ENCODE measurements at regions not wholly inside any gene's neighbourhood (a gene's known extent, or its start where the extent isn't known, plus 50 kb on each side); places are given as distances from the start of the nearest gene placed in this dataset.

DNA sequence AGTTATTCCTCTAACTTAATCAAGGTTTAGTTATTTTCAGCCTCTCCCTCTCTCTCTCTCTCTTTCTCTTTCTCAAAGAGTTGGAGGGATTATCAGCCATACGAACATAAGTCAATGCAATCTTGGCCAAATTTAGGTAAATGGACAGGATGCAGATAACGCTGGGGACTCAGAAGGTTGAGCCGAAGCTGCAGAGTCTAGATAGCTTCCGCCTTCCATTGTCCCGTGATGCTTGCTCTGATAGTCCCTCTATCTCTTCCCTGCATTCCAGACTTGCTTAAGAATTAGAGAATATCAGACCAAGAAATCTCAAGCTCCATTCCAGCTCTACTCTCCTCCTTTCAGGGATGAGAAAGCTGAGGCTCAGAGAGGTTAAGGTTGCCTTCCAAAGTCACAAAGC is 502.8 kb upstream of the TNP1 start:
- WGBS = 97% methylated on average over 5 of the region's 5 CpGs
- Histone ChIP-seq H3K27me3 (replicated peaks; ENCODE audit: insufficient read depth) (no peaks in the 10 kb centered on the region), H3K4me1 (replicated peaks) (peaks cover 3% of the 10 kb centered on the region), H3K9me3 (no peaks in the 10 kb centered on the region), H3K36me3 (no peaks in the 10 kb centered on the region), H3K4me3 (no peak overlapping the region), H3K27ac (peak overlapping the region in 1 of 2 donors; percentile 56)
- DNase-seq (ENCODE audit: low spot score) = no peak
- TF ChIP-seq POLR2AphosphoS5 (IDR thresholded peaks at IDR 0.05) (no peak), POLR2A (IDR thresholded peaks at IDR 0.05) (no peak)
- TF ChIP-seq, protein P1, sequence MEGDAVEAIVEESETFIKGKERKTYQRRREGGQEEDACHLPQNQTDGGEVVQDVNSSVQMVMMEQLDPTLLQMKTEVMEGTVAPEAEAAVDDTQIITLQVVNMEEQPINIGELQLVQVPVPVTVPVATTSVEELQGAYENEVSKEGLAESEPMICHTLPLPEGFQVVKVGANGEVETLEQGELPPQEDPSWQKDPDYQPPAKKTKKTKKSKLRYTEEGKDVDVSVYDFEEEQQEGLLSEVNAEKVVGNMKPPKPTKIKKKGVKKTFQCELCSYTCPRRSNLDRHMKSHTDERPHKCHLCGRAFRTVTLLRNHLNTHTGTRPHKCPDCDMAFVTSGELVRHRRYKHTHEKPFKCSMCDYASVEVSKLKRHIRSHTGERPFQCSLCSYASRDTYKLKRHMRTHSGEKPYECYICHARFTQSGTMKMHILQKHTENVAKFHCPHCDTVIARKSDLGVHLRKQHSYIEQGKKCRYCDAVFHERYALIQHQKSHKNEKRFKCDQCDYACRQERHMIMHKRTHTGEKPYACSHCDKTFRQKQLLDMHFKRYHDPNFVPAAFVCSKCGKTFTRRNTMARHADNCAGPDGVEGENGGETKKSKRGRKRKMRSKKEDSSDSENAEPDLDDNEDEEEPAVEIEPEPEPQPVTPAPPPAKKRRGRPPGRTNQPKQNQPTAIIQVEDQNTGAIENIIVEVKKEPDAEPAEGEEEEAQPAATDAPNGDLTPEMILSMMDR (IDR thresholded peaks at IDR 0.05) = no peak
- intact Hi-C loops (cut with DNase I) = loop anchor here (5.0 kb wide), 1 partner anchor 110 kb away; no protein-coding TSS in a partner anchor

- Histone ChIP-seq H3K4me3 (no peak overlapping the region), H3K9me3 (no peaks in the 10 kb centered on the region), H3K27me3 (replicated peaks; ENCODE audit: insufficient read depth) (no peaks in the 10 kb centered on the region), H3K27ac (peak overlapping the region; percentile 29 to 56), H3K4me1 (replicated peaks) (peaks cover 3% of the 10 kb centered on the region), H3K36me3 (no peaks in the 10 kb centered on the region)
- DNase-seq (ENCODE audit: low spot score) = no peak
- intact Hi-C loops (cut with DNase I) = loop anchor here (5.0 kb wide), 1 partner anchor 110 kb away; no protein-coding TSS in a partner anchor
- 100% methylated on average over 1 of the region's 1 CpG for WGBS
- TF ChIP-seq, protein P1 (IDR thresholded peaks at IDR 0.05) = no peak
- TF ChIP-seq POLR2A (IDR thresholded peaks at IDR 0.05) (no peak), POLR2AphosphoS5 (IDR thresholded peaks at IDR 0.05) (no peak)
Measured at GRCh38 chr2:217362286-217362685, 502.4 kb upstream of the TNP1 start.

- DNase-seq (ENCODE audit: low spot score) = no peak
Measured at GRCh38 chr2:217361483-217361880, 501.6 kb upstream of the TNP1 start.

DNA sequence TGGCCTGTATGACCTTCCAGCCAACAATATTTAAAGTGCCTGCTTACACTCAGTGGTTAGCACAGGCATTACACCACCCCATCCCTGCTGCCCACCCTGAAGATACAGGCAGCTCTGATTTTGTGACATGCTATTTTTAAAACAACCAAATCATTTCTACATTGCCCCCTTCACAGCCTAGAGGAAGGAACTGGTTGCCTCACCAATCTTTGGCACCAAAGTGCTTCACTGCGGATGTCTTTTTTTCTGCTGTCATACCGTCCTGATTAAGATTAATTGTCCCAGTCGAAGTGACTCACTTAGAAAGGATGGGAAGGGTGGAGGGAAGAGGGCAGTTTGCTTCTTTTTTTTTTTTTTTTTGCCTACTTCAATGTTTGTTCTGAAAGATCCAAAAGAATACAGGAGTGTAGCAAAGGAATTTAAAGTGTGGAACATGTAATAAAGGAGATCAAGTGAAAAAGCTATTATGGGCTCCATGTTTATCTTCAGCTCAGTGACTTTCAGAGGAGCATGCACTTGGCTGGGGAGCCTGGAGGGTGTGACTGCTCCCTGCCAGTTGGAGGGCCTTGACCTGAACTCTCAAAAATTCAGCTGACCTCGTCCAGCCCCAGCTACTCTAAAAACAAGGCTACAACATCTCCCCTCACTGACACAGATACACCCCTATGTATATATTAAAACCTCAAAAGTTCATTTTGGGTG is 501.1 kb upstream of the TNP1 start:
- TF ChIP-seq POLR2AphosphoS5 (IDR thresholded peaks at IDR 0.05) = peak; percentile 78
- TF ChIP-seq, protein P1 (IDR thresholded peaks at IDR 0.05) = no peak
- no peak overlapping the region for H3K4me3 ChIP-seq
- intact Hi-C loops (cut with DNase I) = loop anchor here (2.0 to 5.0 kb wide), 3 partner anchors 52 to 666 kb away; partner anchors contain the start of gene IGFBP5
- no peaks in the 10 kb centered on the region for H3K27me3 ChIP-seq (replicated peaks; ENCODE audit: insufficient read depth)
- 3% methylated on average over 4 of the region's 4 CpGs for WGBS
- no peaks in the 10 kb centered on the region for H3K9me3 ChIP-seq
- no peaks in the 10 kb centered on the region for H3K36me3 ChIP-seq
- H3K27ac ChIP-seq = peak overlapping the region; percentile 29 to 56
- peaks cover 3% of the 10 kb centered on the region for H3K4me1 ChIP-seq (replicated peaks)
- peak; percentile 21 for DNase-seq (ENCODE audit: low spot score)

More at GRCh38 chr2:217361483-217361880, 501.6 kb upstream of the TNP1 start:
- Histone ChIP-seq H3K4me1 (replicated peaks) (peaks cover 3% of the 10 kb centered on the region), H3K36me3 (no peaks in the 10 kb centered on the region), H3K4me3 (no peak overlapping the region), H3K27me3 (replicated peaks; ENCODE audit: insufficient read depth) (no peaks in the 10 kb centered on the region), H3K9me3 (no peaks in the 10 kb centered on the region), H3K27ac (peak overlapping the region; percentile 29 to 56)
- WGBS = 16% methylated on average over 2 of the region's 2 CpGs
- intact Hi-C loops (cut with DNase I) = loop anchor here (2.0 to 5.0 kb wide), 3 partner anchors 51 to 667 kb away; partner anchors contain the start of gene IGFBP5
- TF ChIP-seq POLR2A (IDR thresholded peaks at IDR 0.05) (no peak), POLR2AphosphoS5 (IDR thresholded peaks at IDR 0.05) (no peak)
- TF ChIP-seq, protein P1 (IDR thresholded peaks at IDR 0.05) = no peak

DNA sequence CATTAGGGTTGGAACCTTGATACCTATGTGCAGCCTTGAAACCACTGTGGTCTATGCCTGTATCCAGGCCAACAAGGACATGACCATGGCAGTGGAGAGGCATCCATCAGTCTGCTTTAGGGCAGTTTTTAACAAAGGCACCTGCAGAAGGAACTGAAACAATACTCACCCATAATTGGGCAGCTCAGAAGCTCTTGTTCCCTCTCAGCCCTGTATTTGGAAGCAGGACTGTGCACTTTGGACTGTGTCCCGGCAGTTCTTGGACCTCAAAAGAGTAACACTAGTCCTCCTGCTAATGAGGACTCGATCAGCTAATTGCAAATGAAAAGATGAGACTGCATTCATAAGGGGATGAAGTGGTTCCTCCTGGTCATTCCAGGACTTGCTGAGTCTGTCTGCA is 500.2 kb upstream of the TNP1 start:
- Histone ChIP-seq H3K9me3 (no peaks in the 10 kb centered on the region), H3K27me3 (replicated peaks; ENCODE audit: insufficient read depth) (no peaks in the 10 kb centered on the region), H3K36me3 (no peaks in the 10 kb centered on the region), H3K27ac (peak overlapping the region; percentile 20 to 26), H3K4me3 (no peak overlapping the region), H3K4me1 (replicated peaks) (peaks cover 3% of the 10 kb centered on the region)
- no peak for TF ChIP-seq POLR2AphosphoS5 (IDR thresholded peaks at IDR 0.05)
- TF ChIP-seq, protein P1 (IDR thresholded peaks at IDR 0.05) = no peak
- TF ChIP-seq POLR2A (IDR thresholded peaks at IDR 0.05) = no peak
- intact Hi-C loops (cut with DNase I) = loop anchor here (2.0 to 5.0 kb wide), 3 partner anchors 53 to 665 kb away; partner anchors contain the start of gene IGFBP5
- DNase-seq (ENCODE audit: low spot score) = no peak
- 13% methylated on average over 2 of the region's 2 CpGs for WGBS

All from prostate gland (tissue), 2 donors.